ENCODE measurements at regions not wholly inside any gene's neighbourhood (a gene's known extent, or its start where the extent isn't known, plus 50 kb on each side); places are given as distances from the start of the nearest gene placed in this dataset.

DNA sequence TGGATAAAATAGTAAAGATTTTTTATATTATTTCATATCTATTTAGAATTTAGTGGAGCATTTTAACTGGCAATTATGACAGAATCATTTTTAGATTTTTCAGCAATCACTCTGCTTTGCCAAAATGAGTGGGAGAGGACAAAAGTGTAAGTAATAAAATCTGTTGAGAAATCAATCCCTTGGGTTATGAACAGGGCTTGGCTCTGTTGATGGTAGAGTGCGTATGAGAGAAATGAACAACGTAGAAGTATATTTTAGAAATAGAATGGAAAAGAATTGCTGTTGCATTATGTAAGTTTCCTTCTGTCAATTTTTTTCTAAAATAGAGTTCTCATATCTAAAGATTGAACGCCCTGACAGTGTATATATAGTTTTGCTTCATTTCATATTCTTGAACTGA, 154.1 kb upstream of the PRDM9 start:
- DNase-seq: no peak

GRCh38 chr5:23352446-23352845, 155.0 kb upstream of the PRDM9 start:
- no peak for DNase-seq

GRCh38 chr5:23343121-23343520, 164.3 kb upstream of the PRDM9 start:
- no peak for DNase-seq

DNA sequence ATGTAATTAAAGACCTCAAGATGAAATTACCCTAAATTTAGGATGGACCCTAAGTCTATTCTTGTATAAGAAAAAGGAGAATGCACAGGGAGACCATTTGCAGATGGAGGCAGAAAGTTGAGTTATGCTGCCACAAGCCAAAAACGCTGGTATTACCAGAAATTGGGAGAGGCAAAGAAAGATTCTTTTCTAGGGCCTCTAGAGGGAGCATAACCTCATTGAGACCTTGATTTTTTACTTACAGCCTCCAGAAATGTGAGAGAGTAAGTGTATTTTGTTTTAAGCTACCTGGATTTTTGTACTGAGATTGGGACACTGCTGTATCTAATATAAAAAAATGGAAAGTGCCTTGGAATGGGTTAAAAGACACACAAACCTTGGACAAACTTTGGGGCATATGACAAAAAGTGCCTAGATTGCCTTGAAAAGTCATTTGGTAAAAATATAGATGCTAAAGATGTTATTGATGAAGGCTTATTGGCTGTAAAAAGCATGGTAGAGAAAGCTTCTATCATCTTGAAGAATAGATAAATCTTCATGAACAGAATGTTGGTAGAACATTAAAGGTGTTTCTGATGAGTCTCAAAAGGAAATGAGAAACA, 174.7 kb upstream of the PRDM9 start:
- no peak for DNase-seq

GRCh38 chr5:23330726-23331125, 176.7 kb upstream of the PRDM9 start:
- DNase-seq: no peak

GRCh38 chr5:23319901-23320300, 187.5 kb upstream of the PRDM9 start:
- DNase-seq: no peak

- DNase-seq: no peak
Measured at GRCh38 chr5:23318960-23319359, 188.4 kb upstream of the PRDM9 start.

GRCh38 chr5:23318166-23318565, 189.2 kb upstream of the PRDM9 start:
- no peak for DNase-seq

DNA sequence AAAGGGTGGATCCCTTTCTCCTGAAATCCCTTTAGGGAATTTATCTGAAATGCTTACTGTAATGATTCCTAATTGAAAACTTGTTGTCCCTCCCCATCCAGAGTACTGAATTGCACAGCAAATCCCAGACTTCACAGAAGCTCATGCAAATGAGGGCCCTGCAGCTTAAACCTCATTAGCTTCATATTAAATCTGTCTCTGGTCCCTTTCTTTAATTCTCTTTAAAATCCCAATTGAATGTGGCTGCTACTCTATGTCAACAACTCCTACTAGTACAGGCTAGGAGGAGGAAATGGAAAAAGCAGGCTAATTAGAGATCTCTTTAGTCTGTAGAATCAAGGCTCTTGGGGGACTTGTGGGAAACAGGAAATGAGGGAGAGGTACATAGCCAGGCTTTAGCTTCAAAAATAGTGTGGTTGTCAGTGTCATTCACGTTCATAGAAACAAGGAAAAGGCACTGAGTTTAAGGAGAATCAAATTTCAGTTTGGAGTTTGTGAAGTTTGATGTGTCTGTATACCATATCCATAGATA, 191.3 kb upstream of the PRDM9 start:
- DNase-seq: no peak

DNA sequence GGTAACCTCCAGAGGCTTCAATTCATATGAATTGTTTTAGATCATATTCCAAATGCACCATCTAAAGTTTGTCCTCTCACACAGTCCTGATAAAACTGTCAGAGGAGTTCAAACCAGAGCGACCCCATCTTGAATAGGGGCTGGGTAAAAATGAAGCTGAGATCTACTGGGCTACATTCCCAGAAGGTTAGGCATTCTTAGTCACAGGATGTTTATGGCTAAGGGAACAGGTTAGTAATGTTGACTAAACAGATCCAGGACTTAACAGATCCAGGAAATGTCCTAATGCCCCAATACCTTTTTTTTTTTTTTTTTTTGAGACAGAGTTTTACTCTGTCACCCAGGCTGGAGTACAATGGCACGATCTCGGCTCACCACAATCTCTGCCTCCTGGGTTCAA, 192.6 kb upstream of the PRDM9 start:
- no peak for DNase-seq

- DNase-seq: no peak
Measured at GRCh38 chr5:23305055-23305454, 202.4 kb upstream of the PRDM9 start.

GRCh38 chr5:23303836-23304235, 203.6 kb upstream of the PRDM9 start:
- DNase-seq: no peak

DNA sequence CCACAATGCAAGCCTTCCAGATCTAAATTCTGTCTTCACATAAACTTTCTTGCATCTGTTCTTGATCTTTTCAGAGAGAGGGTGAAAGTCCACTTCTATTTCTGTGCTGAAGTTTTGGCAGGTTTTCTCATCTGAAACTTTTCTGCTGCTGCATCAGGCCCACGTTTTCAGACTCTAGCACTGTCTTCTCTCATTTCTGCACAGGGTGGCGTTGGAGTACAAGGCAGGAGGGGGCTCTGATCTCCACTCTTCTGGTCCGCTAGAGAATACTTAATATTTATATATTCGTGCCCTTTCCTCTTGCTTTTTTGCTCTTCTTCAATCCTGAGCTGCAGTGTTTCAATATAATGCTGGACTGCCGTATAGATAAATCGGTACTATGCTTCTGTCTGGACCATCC, 204.0 kb upstream of the PRDM9 start:
- no peak for DNase-seq

- DNase-seq: no peak
Measured at GRCh38 chr5:23302438-23302837, 205.0 kb upstream of the PRDM9 start.

DNA sequence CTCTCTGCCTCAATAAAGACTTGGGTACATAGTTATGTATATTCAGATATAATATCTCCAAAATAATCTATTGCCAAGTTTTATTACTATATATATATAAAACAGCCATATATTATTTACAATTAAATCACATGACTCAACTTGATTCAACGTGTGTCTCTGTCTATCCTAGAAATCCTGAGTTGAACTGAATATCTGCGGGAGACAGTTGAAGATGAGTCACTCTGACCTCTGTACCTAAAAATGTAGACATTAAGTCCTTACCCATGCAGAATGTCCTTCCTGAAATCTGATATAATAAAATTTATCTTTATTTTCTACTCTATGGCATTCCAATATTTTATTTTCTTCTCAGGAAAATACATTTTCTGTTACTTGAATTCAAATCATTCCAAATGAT, 218.2 kb upstream of the PRDM9 start:
- DNase-seq: no peak

GRCh38 chr5:23284656-23285055, 222.8 kb upstream of the PRDM9 start:
- no peak for DNase-seq

- no peak for DNase-seq
Measured at GRCh38 chr5:23274171-23274570, 233.2 kb upstream of the PRDM9 start.

DNA sequence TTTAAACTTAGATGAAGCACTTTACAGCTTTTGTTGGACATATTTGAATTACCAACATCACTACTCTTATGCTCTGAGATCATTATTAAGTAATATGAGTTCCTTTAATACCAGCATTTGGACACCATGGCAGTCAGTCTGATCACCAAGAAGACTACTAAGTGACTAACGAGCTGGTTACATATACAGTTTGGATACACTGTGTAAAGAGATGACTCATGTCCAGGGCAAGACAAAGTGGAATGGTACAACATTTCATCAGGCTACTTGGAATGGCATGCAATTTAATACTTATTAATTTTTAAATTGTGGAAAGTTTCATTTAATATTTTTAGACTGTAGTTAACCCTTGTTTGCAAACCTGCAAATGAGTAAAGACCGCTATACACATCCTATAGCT, 237.4 kb upstream of the PRDM9 start:
- no peak for DNase-seq

GRCh38 chr5:23268136-23268535, 239.3 kb upstream of the PRDM9 start:
- no peak for DNase-seq

DNA sequence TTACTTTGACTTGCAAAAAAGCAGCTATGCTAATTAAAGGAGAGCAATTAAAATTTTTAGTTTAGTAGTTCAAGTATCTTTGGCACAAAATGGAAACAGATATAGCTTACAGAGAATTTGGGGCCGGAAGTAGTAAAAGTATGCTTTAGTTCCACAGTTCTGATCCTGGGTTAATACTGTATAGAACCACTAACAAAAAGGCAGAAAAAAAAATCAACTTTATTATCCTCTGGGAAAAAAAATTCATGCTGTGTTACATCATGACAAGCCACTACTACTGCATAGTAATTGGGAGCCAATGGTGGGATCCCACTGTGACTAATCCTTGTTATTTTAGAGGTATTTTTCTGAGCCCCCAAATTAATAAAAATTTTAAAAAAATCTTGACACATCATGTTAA, 246.8 kb upstream of the PRDM9 start:
- no peak for DNase-seq

- DNase-seq: no peak
Measured at GRCh38 chr5:23257656-23258055, 249.8 kb upstream of the PRDM9 start.

- no peak for DNase-seq
Measured at GRCh38 chr5:23253621-23254198, 253.7 kb upstream of the PRDM9 start.

GRCh38 chr5:23242891-23243290, 264.5 kb upstream of the PRDM9 start:
- no peak for DNase-seq

GRCh38 chr5:23235246-23235645, 272.2 kb upstream of the PRDM9 start:
- DNase-seq: no peak

GRCh38 chr5:23234197-23234596, 273.2 kb upstream of the PRDM9 start:
- DNase-seq: no peak

Measured in right forelimb (tissue), 1 donor.